Ovary (tissue), 7 donors: ENCODE measurements at regions not wholly inside any gene's neighbourhood (a gene's known extent, or its start where the extent isn't known, plus 50 kb on each side); places are given as distances from the start of the nearest gene placed in this dataset.
"Not testable (repeated sequence)": the region's sequence is repeated elsewhere in the genome, so short reads cannot be mapped to it uniquely, and the experiment has no call there.

Experiments
- DNase-seq, 5 donors: peaks; one replicate each; pipeline ENCODE4 v3.0.0-alpha.2; 2019 to 2020
- H3K27ac ChIP-seq, 2 donors: fragments of 200-600 bp; one replicate each; pipeline versions ENCODE4 v1.5.1 to v1.8.0; 2019 to 2022
- H3K27me3 ChIP-seq: fragments of 200-600 bp; one replicate; pipeline ENCODE4 v1.8.0; 2022
- H3K36me3 ChIP-seq: fragments of 200-600 bp; sonication (generic); one replicate; pipeline ENCODE4 v1.5.1; 2019
- H3K4me1 ChIP-seq: one replicate; pipeline ENCODE4 v1.8.1; 2013; ENCODE audit warnings: mild to moderate bottlenecking, moderate library complexity; ENCODE audit not compliant: insufficient read depth
- H3K4me3 ChIP-seq: fragments of 200-600 bp; sonication (generic); one replicate; pipeline ENCODE4 v1.5.1; 2017
- H3K9me3 ChIP-seq, 2 donors: fragments of 200-600 bp in 1 of 2; sonication (generic) in 1 of 2; one replicate each; pipeline versions ENCODE4 v1.5.1 to v1.8.1; 2013 to 2019; ENCODE audit warnings: mild to moderate bottlenecking in 1 of 2, moderate library complexity in 1 of 2
- CTCF ChIP-seq, 3 donors: fragments of 450-650 bp in 2 of 3; fragments of 200-600 bp in 1 of 3; IDR thresholded peaks; one replicate each; pipeline versions ENCODE4 v1.5.1 to v1.8.0; 2016 to 2022; ENCODE audit warnings: antibody characterized with exemption in 3 of 3, mild to moderate bottlenecking in 1 of 3
- EP300 ChIP-seq: sonication (generic); formaldehyde crosslinking; IDR thresholded peaks from one replicate; pipeline ENCODE4 v1.6.1; 2017; ENCODE audit warnings: antibody characterized with exemption
- POLR2A ChIP-seq: fragments of 450-650 bp; IDR thresholded peaks from one replicate; pipeline ENCODE4 v1.6.1; 2017; ENCODE audit warnings: antibody characterized with exemption, mild to moderate bottlenecking, moderate library complexity
- WGBS, 3 donors: extraction: QIAGEN DNeasy Blood & Tissue Kit in 1 of 3; methylation state at CpG; one replicate each; pipeline versions ENCODE4 v1.1.5 to v1.1.7; 2013 to 2017; 5-methylcytosine and 5-hydroxymethylcytosine counted together
- intact Hi-C, 4 donors: fragments of 100-400 bp; cut with DNase I; formaldehyde crosslinking; loops; one replicate each; pipeline versions ENCODE4 v1.11.0 to v1.15.1; 2022 to 2023
- donor health status: DM: no; HTN: no; CAD: no; lungs with moderate emphysema.
- donor health status: DM: no; HTN: no; CAD: no.
- donor health status: Bipolar disorder and iron deficiency.
- donor health status: DM: no; HTN: no; CAD: no.
- donor health status: DM: yes; HTN: yes; CAD: no.

GRCh38 chr4:124152132-124152531, 560.4 kb downstream of the ANKRD50 start:
- no peaks in the 10 kb centered on the region for H3K27me3 ChIP-seq
- no peak overlapping the region for H3K27ac ChIP-seq
- intact Hi-C loops: no loop called here
- TF ChIP-seq POLR2A (no peak), EP300 (no peak), CTCF (IDR thresholded peaks at IDR 0.05) (no peak)
- no peak overlapping the region for H3K4me3 ChIP-seq
- H3K4me1 ChIP-seq: no peaks in the 10 kb centered on the region
- 83 to 94% (median 86%) methylated on average over 8 of the region's 8 CpGs for whole genome bisulfite sequencing, 3 donors
- no peaks in the 10 kb centered on the region for H3K36me3 ChIP-seq
- no peak for DNase-seq
- no peaks in the 10 kb centered on the region for H3K9me3 ChIP-seq

GRCh38 chr4:124155239-124155638, 557.3 kb downstream of the ANKRD50 start:
- no peak for TF ChIP-seq POLR2A
- no peak for TF ChIP-seq EP300
- TF ChIP-seq CTCF (IDR thresholded peaks at IDR 0.05): no peak
- Histone ChIP-seq H3K4me3 (no peak overlapping the region), H3K27me3 (no peaks in the 10 kb centered on the region), H3K4me1 (no peaks in the 10 kb centered on the region), H3K27ac (no peak overlapping the region), H3K9me3 (no peaks in the 10 kb centered on the region), H3K36me3 (no peaks in the 10 kb centered on the region)
- 56 to 76% (median 69%) methylated on average over 1 of the region's 1 CpG for WGBS, 3 donors
- intact Hi-C loops: no loop called here
- DNase-seq: no peak

GRCh38 chr4:124157396-124158083, 555.0 kb downstream of the ANKRD50 start:
- Histone ChIP-seq H3K27me3 (no peaks in the 10 kb centered on the region), H3K27ac (no peak overlapping the region), H3K4me3 (no peak overlapping the region), H3K9me3 (no peaks in the 10 kb centered on the region), H3K36me3 (no peaks in the 10 kb centered on the region), H3K4me1 (no peaks in the 10 kb centered on the region)
- intact Hi-C loops: no loop called here
- no peak for DNase-seq
- TF ChIP-seq POLR2A: no peak
- 84 to 90% (median 87%) methylated on average over 4 of the region's 4 CpGs for WGBS, 3 donors

- Histone ChIP-seq H3K36me3 (no peaks in the 10 kb centered on the region), H3K9me3 (no peaks in the 10 kb centered on the region), H3K4me1 (no peaks in the 10 kb centered on the region), H3K27me3 (no peaks in the 10 kb centered on the region), H3K4me3 (no peak overlapping the region), H3K27ac (no peak overlapping the region)
- TF ChIP-seq POLR2A (no peak), EP300 (no peak), CTCF (IDR thresholded peaks at IDR 0.05) (no peak)
- intact Hi-C loops: no loop called here
- no peak for DNase-seq
- 95 to 98% (median 95%) methylated on average over 1 of the region's 1 CpG for WGBS, 3 donors
Measured at GRCh38 chr4:124163401-124163800, 549.1 kb downstream of the ANKRD50 start.

- DNase-seq: no peak
- Histone ChIP-seq H3K9me3 (no peaks in the 10 kb centered on the region), H3K36me3 (no peaks in the 10 kb centered on the region), H3K27me3 (no peaks in the 10 kb centered on the region), H3K4me1 (no peaks in the 10 kb centered on the region), H3K4me3 (no peak overlapping the region), H3K27ac (no peak overlapping the region)
- TF ChIP-seq EP300 (no peak), CTCF (IDR thresholded peaks at IDR 0.05) (no peak)
- intact Hi-C loops: no loop called here
- WGBS, 3 donors: 92 to 100% (median 94%) methylated on average over 2 of the region's 2 CpGs
Measured at GRCh38 chr4:124167602-124168001, 544.9 kb downstream of the ANKRD50 start.

- H3K4me1 ChIP-seq, DNase-seq, H3K4me3 ChIP-seq, H3K27me3 ChIP-seq, H3K9me3 ChIP-seq, H3K36me3 ChIP-seq, H3K27ac ChIP-seq, intact Hi-C loops: not testable (repeated sequence)
- WGBS, 3 donors: 92 to 97% (median 94%) methylated on average over 1 of the region's 1 CpG
Measured at GRCh38 chr4:124169524-124169923, 543.0 kb downstream of the ANKRD50 start.
